Heart right ventricle (tissue), 16 donors: ENCODE measurements at regions not wholly inside any gene's neighbourhood (a gene's known extent, or its start where the extent isn't known, plus 50 kb on each side); places are given as distances from the start of the nearest gene placed in this dataset.

Experiments
- ATAC-seq, 8 donors: fragments of 200-7000 bp; cut with Tn5 transposase; one replicate each; pipeline ENCODE4 v1.9.1; 2020; ENCODE audit warnings: mild to moderate bottlenecking in 8 of 8, moderate library complexity in 8 of 8, moderate number of reproducible peaks in 1 of 8
- DNase-seq, 2 donors: peaks; one replicate each; pipeline ENCODE4 v3.0.0-alpha.2; 2020
- H3K27ac ChIP-seq, 10 donors: fragments of 200-600 bp; sonication (generic) in 2 of 10; one replicate each; pipeline versions ENCODE4 v1.5.0 to v1.8.0; 2020 to 2022; ENCODE audit warnings: mild to moderate bottlenecking in 3 of 10
- H3K27me3 ChIP-seq, 7 donors: fragments of 200-600 bp; one replicate each; pipeline ENCODE4 v1.8.0; 2021 to 2022; ENCODE audit warnings: mild to moderate bottlenecking in 2 of 7
- H3K36me3 ChIP-seq, 9 donors: fragments of 200-600 bp; sonication (generic) in 1 of 9; one replicate each; pipeline versions ENCODE4 v1.5.0 to v1.8.0; 2020 to 2022; ENCODE audit warnings: mild to moderate bottlenecking in 2 of 9
- H3K4me1 ChIP-seq, 9 donors: fragments of 200-600 bp; sonication (generic) in 1 of 9; one replicate each; pipeline versions ENCODE4 v1.5.0 to v1.8.0; 2020 to 2022; ENCODE audit warnings: mild to moderate bottlenecking in 4 of 9
- H3K4me3 ChIP-seq, 10 donors: fragments of 200-600 bp; sonication (generic) in 2 of 10; one replicate each; pipeline versions ENCODE4 v1.5.0 to v1.8.0; 2020 to 2022; ENCODE audit warnings: mild to moderate bottlenecking in 7 of 10, moderate library complexity in 2 of 10
- H3K9me3 ChIP-seq, 11 donors: fragments of 200-600 bp in 10 of 11; sonication (generic) in 2 of 11; one replicate each; pipeline versions ENCODE4 v1.5.0 to v1.8.0; 2013 to 2022; ENCODE audit warnings: mild to moderate bottlenecking in 2 of 11, control low read depth in 1 of 11, moderate library complexity in 1 of 11
- WGBS, 2 donors: extraction: QIAGEN DNeasy Blood & Tissue Kit; methylation state at CpG; one replicate each; pipeline ENCODE4 v1.1.7; 2013; ENCODE audit warnings: inconsistent platforms in 1 of 2; 5-methylcytosine and 5-hydroxymethylcytosine counted together
- intact Hi-C, 10 donors: fragments of 100-400 bp; cut with DNase I; formaldehyde crosslinking; loops; one replicate each; pipeline versions ENCODE4 v1.11.1 to v1.14.2; 2022
- TF ChIP-seq, protein P1 (sequence below), 9 donors: fragments of 200-600 bp; sonication (generic) in 2 of 9; IDR thresholded peaks; one replicate each; pipeline versions ENCODE4 v1.5.0 to v1.8.0; 2021 to 2022; ENCODE audit warnings: antibody characterized with exemption in 9 of 9, mild to moderate bottlenecking in 5 of 9, moderate library complexity in 1 of 9
- donor health status: Arrhythmogenic right ventricular cardiomyopathy.
- donor health status: ischemic (EF 13 %, LVEDD 7.1; RV severe dilation, severe dysfunction).
- donor health status: healthy with polysubstance abuse.
- donor health status: DM: no; HTN: yes; CAD: no.
- donor health status: DM: no; HTN: no; CAD: no.
- donor health status: ischemic (EF 25% LVEDD 6.9; RV normal size, moderate dysfunction).
- donor health status: ischemic (EF 25% LVEDD 5.7; RV mildly dilated, moderate dysfunction).
- donor health status: healthy.
- donor health status: DM: yes; HTN: yes; CAD: no.
- donor health status: Ischemic cardiomyopathy.
- donor health status: ischemic (EF 35%, LVEDD 5.7; RV mildly dilated, moderate dysfunction).
- donor health status: nonischemic (EF 11% LVEDD 7.7; RV severe dilation, severe dysfunction).
- donor health status: DM: yes; HTN: yes; CAD: no.
- donor health status: PGD.
- donor health status: ischemic (EF 29% LVEDD 5.4; RV normal size, mild dysfunction).
- donor health status: nonischemic (EF 23%, LVEDD 6.1; RV moderate dilation, normal function).

DNA sequence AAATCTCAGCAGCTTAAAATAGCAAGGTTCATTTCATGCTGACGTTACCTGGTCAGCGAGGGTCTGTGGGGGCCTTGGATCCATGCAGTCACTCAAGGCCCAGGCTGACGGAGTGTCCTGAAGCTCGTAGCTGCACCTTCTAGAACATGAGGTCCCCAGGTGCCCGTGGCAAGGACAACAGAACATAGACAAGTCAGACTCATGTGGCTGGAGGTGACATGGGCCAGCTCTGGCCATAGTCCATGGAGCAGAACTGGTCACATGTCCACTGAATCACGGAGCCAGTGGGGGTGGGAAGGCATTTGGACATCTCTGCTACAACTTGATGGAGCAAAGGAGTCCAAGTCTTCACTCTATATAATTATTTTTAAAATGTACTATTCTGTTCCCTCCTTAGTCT lies 233.2 kb downstream of the ACKR3 start:
- Histone ChIP-seq H3K27me3 (peaks cover 0 to 13% (median 0%) of the 10 kb centered on the region in 7 donors), H3K4me1 (no peaks in the 10 kb centered on the region), H3K36me3 (no peaks in the 10 kb centered on the region), H3K9me3 (peaks cover 0 to 12% (median 6%) of the 10 kb centered on the region in 11 donors), H3K27ac (no peak overlapping the region), H3K4me3 (no peak overlapping the region)
- peak in 1 of 8 donors; percentile 63 for ATAC-seq
- WGBS, 2 donors = 86 to 87% methylated on average over 6 of the region's 6 CpGs
- intact Hi-C loops = no loop called here
- TF ChIP-seq, protein P1, sequence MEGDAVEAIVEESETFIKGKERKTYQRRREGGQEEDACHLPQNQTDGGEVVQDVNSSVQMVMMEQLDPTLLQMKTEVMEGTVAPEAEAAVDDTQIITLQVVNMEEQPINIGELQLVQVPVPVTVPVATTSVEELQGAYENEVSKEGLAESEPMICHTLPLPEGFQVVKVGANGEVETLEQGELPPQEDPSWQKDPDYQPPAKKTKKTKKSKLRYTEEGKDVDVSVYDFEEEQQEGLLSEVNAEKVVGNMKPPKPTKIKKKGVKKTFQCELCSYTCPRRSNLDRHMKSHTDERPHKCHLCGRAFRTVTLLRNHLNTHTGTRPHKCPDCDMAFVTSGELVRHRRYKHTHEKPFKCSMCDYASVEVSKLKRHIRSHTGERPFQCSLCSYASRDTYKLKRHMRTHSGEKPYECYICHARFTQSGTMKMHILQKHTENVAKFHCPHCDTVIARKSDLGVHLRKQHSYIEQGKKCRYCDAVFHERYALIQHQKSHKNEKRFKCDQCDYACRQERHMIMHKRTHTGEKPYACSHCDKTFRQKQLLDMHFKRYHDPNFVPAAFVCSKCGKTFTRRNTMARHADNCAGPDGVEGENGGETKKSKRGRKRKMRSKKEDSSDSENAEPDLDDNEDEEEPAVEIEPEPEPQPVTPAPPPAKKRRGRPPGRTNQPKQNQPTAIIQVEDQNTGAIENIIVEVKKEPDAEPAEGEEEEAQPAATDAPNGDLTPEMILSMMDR (IDR thresholded peaks at IDR 0.05) = no peak
- DNase-seq = no peak

DNA sequence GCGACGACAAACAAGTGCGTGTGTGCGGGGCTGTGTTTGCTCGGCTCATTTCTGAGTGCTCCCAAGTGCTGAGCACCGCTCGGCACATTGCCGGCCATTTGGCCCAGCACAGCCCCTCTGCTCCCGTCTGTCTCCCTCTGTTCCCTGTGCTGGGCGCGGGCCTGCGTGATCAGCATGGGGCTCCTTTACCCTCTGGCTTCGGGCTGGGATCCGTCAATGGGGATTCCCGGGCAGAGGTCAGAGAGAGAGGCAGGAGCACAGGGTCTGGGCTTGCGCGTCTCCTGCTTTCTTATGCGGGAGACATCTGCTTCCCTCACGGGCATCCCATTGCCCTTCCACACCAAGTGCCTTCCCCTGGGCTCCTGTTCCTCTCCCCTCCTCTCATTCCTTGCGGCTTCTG lies 234.0 kb downstream of the ACKR3 start:
- Histone ChIP-seq H3K4me3 (no peak overlapping the region), H3K27me3 (peaks cover 0 to 13% (median 0%) of the 10 kb centered on the region in 7 donors), H3K27ac (no peak overlapping the region), H3K4me1 (no peaks in the 10 kb centered on the region), H3K9me3 (peaks cover 0 to 20% (median 6%) of the 10 kb centered on the region in 11 donors), H3K36me3 (no peaks in the 10 kb centered on the region)
- no peak for ATAC-seq
- intact Hi-C loops = no loop called here
- 67 to 75% methylated on average over 20 of the region's 20 CpGs for WGBS, 2 donors
- DNase-seq = no peak
- TF ChIP-seq, protein P1 (IDR thresholded peaks at IDR 0.05) = no peak

DNA sequence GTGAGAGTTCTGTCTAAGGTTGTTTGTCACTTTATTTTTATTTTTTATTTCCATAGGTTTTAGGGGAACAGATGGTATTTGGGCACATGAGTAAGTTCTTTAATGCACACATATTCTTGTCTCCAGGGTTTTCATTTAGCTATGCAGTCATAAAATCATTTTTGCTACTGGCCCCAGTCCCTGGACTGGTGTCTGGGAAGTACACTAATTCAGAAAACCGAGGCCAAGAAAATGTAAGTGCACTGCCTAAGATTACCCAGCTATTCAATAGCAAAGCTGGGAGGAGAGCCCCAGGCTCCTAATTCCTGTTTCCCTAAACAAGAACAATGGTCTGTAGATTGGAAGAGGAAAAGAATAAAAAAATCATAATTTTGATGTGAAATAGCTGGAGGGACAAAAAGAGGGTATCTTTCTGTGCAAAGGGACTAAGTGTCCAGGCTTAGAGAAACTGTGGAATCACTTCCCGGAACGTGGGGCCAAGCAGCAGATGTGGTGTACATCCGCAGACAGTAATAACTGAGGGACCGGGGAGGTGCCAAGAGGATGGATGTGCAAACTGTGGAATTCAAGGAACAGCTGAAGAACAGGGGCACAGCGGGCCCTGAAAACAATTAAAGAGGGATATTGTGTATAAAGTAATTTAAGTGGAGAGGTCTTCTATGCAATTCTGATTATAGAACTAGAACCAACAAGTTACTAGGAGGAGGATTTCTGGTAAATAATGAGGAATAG lies 236.3 kb downstream of the ACKR3 start:
- Histone ChIP-seq H3K4me1 (no peaks in the 10 kb centered on the region), H3K27ac (no peak overlapping the region), H3K27me3 (peaks cover 0 to 13% (median 0%) of the 10 kb centered on the region in 7 donors), H3K36me3 (no peaks in the 10 kb centered on the region), H3K9me3 (peaks cover 0 to 39% (median 12%) of the 10 kb centered on the region in 11 donors), H3K4me3 (no peak overlapping the region)
- intact Hi-C loops = no loop called here
- ATAC-seq (peak in 1 of 8 donors; percentile 34), DNase-seq (no peak)
- WGBS, 2 donors = 77 to 80% methylated on average over 6 of the region's 6 CpGs
- TF ChIP-seq, protein P1 (IDR thresholded peaks at IDR 0.05) = no peak

DNA sequence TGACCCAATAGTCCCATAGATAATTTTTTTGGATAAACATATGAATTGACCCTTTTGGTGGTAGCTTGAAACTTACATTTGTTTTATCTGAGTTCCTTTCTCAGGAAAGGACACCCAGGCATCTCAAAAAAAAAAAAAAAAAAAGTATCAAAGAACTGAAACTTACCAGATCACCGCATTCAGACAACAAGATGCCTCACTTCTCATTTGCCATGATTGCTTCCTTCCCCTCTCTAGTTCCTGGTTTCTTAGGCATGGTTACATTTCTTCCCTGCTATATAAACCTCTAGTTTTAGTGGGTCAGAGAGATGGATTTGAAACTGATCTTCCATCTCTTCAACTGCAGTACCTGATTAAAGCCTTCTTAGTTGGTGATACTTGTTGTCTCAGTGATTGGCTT lies 240.1 kb downstream of the ACKR3 start:
- no peak for DNase-seq
- Histone ChIP-seq H3K4me3 (no peak overlapping the region), H3K27ac (no peak overlapping the region), H3K9me3 (peaks cover 0 to 39% (median 12%) of the 10 kb centered on the region in 11 donors), H3K4me1 (no peaks in the 10 kb centered on the region), H3K36me3 (no peaks in the 10 kb centered on the region), H3K27me3 (peaks cover 0 to 3% (median 0%) of the 10 kb centered on the region in 7 donors)
- 87 to 93% methylated on average over 1 of the region's 1 CpG for WGBS, 2 donors
- intact Hi-C loops = no loop called here
- TF ChIP-seq, protein P1 (IDR thresholded peaks at IDR 0.05) = no peak
- no peak for ATAC-seq
